Gastroesophageal sphincter (tissue), 4 donors: ENCODE measurements at regions not wholly inside any gene's neighbourhood (a gene's known extent, or its start where the extent isn't known, plus 50 kb on each side); places are given as distances from the start of the nearest gene placed in this dataset.
"Not testable (repeated sequence)": the region's sequence is repeated elsewhere in the genome, so short reads cannot be mapped to it uniquely, and the experiment has no call there.

Source experiments
- ATAC-seq: fragments of 150-250 bp; one replicate; pipeline ENCODE4 v1.9.1; 2016; ENCODE audit warnings: mild to moderate bottlenecking, moderate library complexity
- H3K27ac ChIP-seq, 4 donors: fragments of 200-600 bp; sonication (generic) in 3 of 4; 1 replicate in 3 of 4; 2 replicates in 1 of 4; pipeline ENCODE4 v1.5.1; 2016 to 2019
- H3K27me3 ChIP-seq: fragments of 200-600 bp; sonication (generic); one replicate; pipeline ENCODE4 v1.5.1; 2019
- H3K36me3 ChIP-seq, 2 donors: fragments of 200-600 bp; sonication (generic); one replicate each; pipeline ENCODE4 v1.5.1; 2019; ENCODE audit warnings: control low read depth in 1 of 2
- H3K4me1 ChIP-seq, 3 donors: fragments of 200-600 bp; sonication (generic); 1 replicate in 2 of 3; 2 replicates in 1 of 3; pipeline ENCODE4 v1.5.1; 2016 to 2019; ENCODE audit warnings: control low read depth in 2 of 3
- H3K4me3 ChIP-seq, 2 donors: fragments of 200-600 bp; sonication (generic); one replicate each; pipeline ENCODE4 v1.5.1; 2019; ENCODE audit warnings: mild to moderate bottlenecking in 1 of 2, moderate library complexity in 1 of 2
- H3K9me3 ChIP-seq, 3 donors: fragments of 200-600 bp; sonication (generic); one replicate each; pipeline ENCODE4 v1.5.1; 2017 to 2019; ENCODE audit warnings: control low read depth in 2 of 3
- EP300 ChIP-seq: sonication (generic); formaldehyde crosslinking; IDR thresholded peaks from one replicate; pipeline ENCODE4 v1.6.1; 2017; ENCODE audit warnings: antibody characterized with exemption, mild to moderate bottlenecking
- POLR2A ChIP-seq, 2 donors: fragments of 450-650 bp; IDR thresholded peaks; one replicate each; pipeline ENCODE4 v1.6.1; 2017; ENCODE audit warnings: antibody characterized with exemption in 2 of 2, mild to moderate bottlenecking in 2 of 2, moderate library complexity in 1 of 2
- POLR2AphosphoS5 ChIP-seq: sonication (generic); formaldehyde crosslinking; IDR thresholded peaks from one replicate; pipeline ENCODE4 v1.6.1; 2017; ENCODE audit warnings: antibody characterized with exemption
- WGBS, 2 donors: methylation state at CpG; one replicate each; pipeline ENCODE4 v1.1.5; 2018; ENCODE audit warnings: low coverage in 1 of 2; 5-methylcytosine and 5-hydroxymethylcytosine counted together
- TF ChIP-seq, protein P1 (sequence below), 4 experiments: fragments of 200-600 bp in 2 of 4; fragments of 450-650 bp in 2 of 4; sonication (generic) in 1 of 4; IDR thresholded peaks; one replicate each; pipeline ENCODE4 v1.5.1; 2017 to 2019; ENCODE audit warnings: antibody characterized with exemption in 4 of 4, mild to moderate bottlenecking in 2 of 4, moderate library complexity in 2 of 4

DNA sequence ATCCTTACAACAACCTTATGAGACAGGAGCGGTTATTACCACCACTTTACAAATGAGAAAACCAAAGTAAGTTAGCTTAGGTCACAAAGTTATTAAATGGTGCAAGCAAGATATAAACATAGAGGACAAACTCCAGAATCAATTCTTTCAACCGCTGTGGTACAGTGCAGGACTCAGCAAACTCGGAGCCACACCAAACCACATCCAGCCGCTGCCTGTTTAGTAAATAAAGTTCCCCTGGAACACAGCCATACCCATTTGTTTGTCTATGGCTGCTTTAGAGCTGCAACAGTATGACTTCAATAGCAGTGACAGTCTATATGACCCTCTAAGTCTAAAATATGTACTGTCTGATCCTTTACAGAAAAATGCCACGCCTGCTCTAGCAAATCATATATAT, 1567.2 kb upstream of the WWC1 start:
- TF ChIP-seq EP300 (no peak), POLR2AphosphoS5 (no peak), POLR2A (IDR thresholded peaks at IDR 0.05) (no peak)
- TF ChIP-seq, protein P1, sequence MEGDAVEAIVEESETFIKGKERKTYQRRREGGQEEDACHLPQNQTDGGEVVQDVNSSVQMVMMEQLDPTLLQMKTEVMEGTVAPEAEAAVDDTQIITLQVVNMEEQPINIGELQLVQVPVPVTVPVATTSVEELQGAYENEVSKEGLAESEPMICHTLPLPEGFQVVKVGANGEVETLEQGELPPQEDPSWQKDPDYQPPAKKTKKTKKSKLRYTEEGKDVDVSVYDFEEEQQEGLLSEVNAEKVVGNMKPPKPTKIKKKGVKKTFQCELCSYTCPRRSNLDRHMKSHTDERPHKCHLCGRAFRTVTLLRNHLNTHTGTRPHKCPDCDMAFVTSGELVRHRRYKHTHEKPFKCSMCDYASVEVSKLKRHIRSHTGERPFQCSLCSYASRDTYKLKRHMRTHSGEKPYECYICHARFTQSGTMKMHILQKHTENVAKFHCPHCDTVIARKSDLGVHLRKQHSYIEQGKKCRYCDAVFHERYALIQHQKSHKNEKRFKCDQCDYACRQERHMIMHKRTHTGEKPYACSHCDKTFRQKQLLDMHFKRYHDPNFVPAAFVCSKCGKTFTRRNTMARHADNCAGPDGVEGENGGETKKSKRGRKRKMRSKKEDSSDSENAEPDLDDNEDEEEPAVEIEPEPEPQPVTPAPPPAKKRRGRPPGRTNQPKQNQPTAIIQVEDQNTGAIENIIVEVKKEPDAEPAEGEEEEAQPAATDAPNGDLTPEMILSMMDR (IDR thresholded peaks at IDR 0.05), result no peak
- Histone ChIP-seq H3K4me3 (no peak overlapping the region), H3K27ac (no peak overlapping the region), H3K4me1 (no peaks in the 10 kb centered on the region), H3K9me3 (no peaks in the 10 kb centered on the region), H3K27me3 (no peaks in the 10 kb centered on the region), H3K36me3 (no peaks in the 10 kb centered on the region)
- WGBS, 2 donors, result 49 to 62% methylated on average over 5 of the region's 5 CpGs
- ATAC-seq, result no peak

DNA sequence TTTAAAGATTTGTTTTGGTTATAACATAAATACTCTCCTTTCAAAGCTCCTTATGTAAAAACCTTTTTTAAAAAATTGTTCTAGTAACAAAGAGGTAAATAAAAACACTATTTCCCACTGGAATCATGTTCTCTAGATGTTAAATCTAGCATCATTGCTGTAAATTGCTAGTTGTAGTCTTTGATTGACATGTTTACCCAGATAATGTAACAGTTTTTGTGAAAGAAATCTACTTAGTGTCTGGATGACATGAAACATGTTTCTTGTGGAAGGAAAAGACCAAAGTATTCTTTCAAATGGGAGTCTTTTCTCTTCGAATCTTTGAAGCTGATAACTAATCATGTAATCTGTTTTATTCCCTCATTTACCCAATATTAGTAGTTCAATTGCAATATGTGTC, 1565.9 kb upstream of the WWC1 start:
- TF ChIP-seq POLR2A (IDR thresholded peaks at IDR 0.05) (no peak), EP300 (no peak), POLR2AphosphoS5 (no peak)
- TF ChIP-seq, protein P1 (IDR thresholded peaks at IDR 0.05), result no peak
- 6 to 9% methylated on average over 1 of the region's 1 CpG for WGBS, 2 donors
- no peak for ATAC-seq
- H3K9me3 ChIP-seq, result no peaks in the 10 kb centered on the region
- no peaks in the 10 kb centered on the region for H3K27me3 ChIP-seq
- H3K36me3 ChIP-seq, result no peaks in the 10 kb centered on the region
- no peak overlapping the region for H3K27ac ChIP-seq
- no peak overlapping the region for H3K4me3 ChIP-seq
- no peaks in the 10 kb centered on the region for H3K4me1 ChIP-seq

DNA sequence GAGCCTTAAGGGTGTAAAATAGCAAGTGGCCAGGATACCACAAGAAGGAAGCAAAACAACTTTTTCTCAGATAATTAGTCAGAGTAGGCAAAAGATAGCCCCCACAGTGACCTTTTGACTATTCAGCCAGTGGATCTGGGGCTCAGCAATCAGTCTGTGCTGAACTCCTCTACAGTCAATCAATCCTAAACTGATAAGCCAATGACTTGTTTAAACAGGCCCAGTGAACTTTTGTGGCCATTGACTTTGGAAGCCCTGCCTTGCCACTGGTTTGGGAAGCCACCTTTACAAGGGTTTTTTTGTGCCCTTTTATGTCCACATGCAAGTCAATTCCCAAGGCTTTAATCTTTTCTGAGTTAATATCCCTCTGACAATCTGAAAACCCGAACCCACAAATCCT, 1565.0 kb upstream of the WWC1 start:
- Histone ChIP-seq H3K4me3 (no peak overlapping the region), H3K9me3 (no peaks in the 10 kb centered on the region), H3K27me3 (no peaks in the 10 kb centered on the region), H3K4me1 (no peaks in the 10 kb centered on the region), H3K27ac (no peak overlapping the region), H3K36me3 (no peaks in the 10 kb centered on the region)
- no peak for ATAC-seq
- TF ChIP-seq, protein P1 (IDR thresholded peaks at IDR 0.05), result no peak
- 50 to 57% methylated on average over 1 of the region's 1 CpG for WGBS, 2 donors

GRCh38 chr5:166742951-166743350, 1548.5 kb upstream of the WWC1 start:
- H3K4me3 ChIP-seq, ATAC-seq, H3K27ac ChIP-seq, H3K36me3 ChIP-seq, H3K27me3 ChIP-seq, H3K9me3 ChIP-seq, H3K4me1 ChIP-seq: not testable (repeated sequence)
- 80 to 89% methylated on average over 4 of the region's 4 CpGs for WGBS, 2 donors

DNA sequence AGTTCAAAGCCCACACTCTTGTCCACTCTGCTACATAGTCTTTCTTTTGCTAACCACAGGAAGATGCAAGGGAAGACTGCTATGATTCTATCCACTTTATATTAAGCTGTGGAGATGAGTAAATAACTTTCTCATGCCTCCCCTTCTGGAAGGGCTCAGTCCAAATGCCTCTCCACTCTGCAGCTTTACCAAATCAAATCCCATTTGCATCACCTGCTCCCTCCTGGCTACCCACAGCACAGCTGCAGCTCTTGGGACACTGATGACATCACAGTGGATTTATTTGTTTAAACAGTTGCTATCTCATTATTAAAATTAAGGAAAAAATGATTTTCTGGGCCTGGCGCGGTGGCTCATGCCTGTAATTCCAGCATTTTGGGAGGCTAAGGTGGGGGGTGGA, 1544.9 kb upstream of the WWC1 start:
- Histone ChIP-seq H3K27me3 (no peaks in the 10 kb centered on the region), H3K9me3 (no peaks in the 10 kb centered on the region), H3K4me3 (no peak overlapping the region), H3K27ac (no peak overlapping the region), H3K4me1 (no peaks in the 10 kb centered on the region), H3K36me3 (no peaks in the 10 kb centered on the region)
- no peak for TF ChIP-seq POLR2AphosphoS5
- TF ChIP-seq POLR2A (IDR thresholded peaks at IDR 0.05), result no peak
- TF ChIP-seq, protein P1 (IDR thresholded peaks at IDR 0.05), result no peak
- WGBS, 2 donors, result 100% methylated on average over 1 of the region's 2 CpGs; no CpG with 5 or more reads in 1 of the 2 donors
- no peak for ATAC-seq

DNA sequence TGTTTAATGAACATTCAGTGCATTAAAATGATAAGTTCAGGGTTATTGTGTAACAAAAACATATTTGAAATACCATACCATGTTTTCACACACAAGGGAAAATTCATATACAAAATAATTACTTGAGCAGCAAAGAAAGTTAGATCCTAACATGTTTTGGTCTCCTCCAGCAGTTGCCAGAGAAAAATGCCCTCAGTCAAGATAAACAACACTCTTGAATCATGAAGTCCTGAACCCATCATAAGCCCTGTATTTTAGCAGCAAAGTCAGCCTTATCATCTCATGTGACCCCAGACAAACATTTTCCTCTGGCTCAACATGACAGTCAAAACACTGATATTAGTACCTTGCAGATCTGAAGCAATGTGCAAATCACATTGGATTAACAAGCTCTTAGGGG, 1541.1 kb upstream of the WWC1 start:
- H3K27me3 ChIP-seq, result no peaks in the 10 kb centered on the region
- no peak overlapping the region for H3K4me3 ChIP-seq
- no peak overlapping the region for H3K27ac ChIP-seq
- H3K9me3 ChIP-seq, result no peaks in the 10 kb centered on the region
- no peak for ATAC-seq
- no peaks in the 10 kb centered on the region for H3K36me3 ChIP-seq
- no peaks in the 10 kb centered on the region for H3K4me1 ChIP-seq
- TF ChIP-seq POLR2A (IDR thresholded peaks at IDR 0.05), result no peak
- TF ChIP-seq EP300, result no peak
- TF ChIP-seq, protein P1 (IDR thresholded peaks at IDR 0.05), result no peak
- no peak for TF ChIP-seq POLR2AphosphoS5
